ENCODE measurements at regions not wholly inside any gene's neighbourhood (a gene's known extent, or its start where the extent isn't known, plus 50 kb on each side); places are given as distances from the start of the nearest gene placed in this dataset.

DNA sequence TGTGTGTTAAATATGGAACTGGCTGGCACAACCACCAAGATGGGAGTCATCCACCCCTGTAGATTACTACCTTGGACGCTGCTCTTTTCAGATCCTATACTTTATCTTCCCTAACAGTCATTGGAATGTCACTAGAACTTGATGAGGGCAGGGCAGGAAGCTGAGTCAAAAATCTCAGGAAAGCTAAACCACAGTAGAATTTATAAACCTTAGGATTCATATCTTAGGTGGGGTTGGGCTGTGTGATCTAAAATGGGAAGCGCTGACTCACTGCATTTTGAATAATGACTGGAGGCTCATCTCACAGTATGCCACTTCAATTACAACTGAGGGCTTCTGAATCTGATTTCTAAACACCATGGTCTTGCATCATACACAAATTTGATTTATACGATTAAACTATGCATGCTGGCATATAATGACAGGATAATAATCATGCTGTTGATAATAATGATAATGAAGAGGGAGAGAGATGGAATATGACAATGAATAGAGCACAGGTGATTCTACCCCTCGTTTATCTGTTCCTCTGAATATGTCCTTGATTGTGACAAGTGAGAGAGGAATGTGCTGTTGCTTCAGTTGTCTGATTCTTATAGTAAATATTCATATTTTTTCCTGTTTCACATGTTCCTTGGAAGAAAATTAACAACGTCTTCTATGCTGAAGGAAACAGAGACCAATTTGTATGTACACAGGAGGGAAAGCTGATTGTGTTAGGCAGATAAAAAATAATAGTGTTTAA is 270.3 kb upstream of the HS3ST1 start:
- Mint-ChIP-seq H3K4me3 (no peak overlapping the region), H3K36me3 (ENCODE audit: low read depth) (no peaks in the 10 kb centered on the region), H3K4me1 (ENCODE audit: low read depth) (no peaks in the 10 kb centered on the region), H3K27me3 (ENCODE audit: low read depth) (no peaks in the 10 kb centered on the region), H3K9me3 (ENCODE audit: insufficient read depth) (no peaks in the 10 kb centered on the region), H3K27ac (no peak overlapping the region)
- ChIA-PET POLR2A (interaction anchor here (0.6 kb wide), 1 partner anchor 30 kb away, joined by 3 read pairs; no protein-coding TSS in a partner anchor), CTCF (no interaction called here)
- ATAC-seq (no peak), DNase-seq (no peak)

DNA sequence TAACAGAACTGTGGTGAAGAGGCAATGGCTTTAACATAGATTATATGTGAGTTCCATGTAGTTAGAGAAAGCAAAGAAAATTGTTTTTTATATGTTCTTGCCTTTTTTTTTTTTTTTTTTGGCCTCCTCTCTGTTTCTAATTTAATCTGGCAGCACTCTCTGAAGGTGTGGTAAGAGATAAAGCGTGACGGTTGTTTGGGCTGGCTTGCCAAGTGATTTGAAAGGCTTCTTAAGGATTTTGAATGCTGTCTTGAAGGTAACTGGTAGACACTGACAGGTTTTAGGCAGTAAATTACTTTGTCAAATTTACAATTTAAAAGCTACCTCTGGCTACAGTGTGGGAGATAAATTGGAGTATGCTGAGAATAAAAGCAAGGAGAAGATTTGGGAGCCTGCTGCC is 269.3 kb upstream of the HS3ST1 start:
- CTCF ChIA-PET, result no interaction called here
- peaks cover 4% of the 10 kb centered on the region for H3K9me3 Mint-ChIP-seq (ENCODE audit: insufficient read depth)
- POLR2A ChIA-PET, result no interaction called here

DNA sequence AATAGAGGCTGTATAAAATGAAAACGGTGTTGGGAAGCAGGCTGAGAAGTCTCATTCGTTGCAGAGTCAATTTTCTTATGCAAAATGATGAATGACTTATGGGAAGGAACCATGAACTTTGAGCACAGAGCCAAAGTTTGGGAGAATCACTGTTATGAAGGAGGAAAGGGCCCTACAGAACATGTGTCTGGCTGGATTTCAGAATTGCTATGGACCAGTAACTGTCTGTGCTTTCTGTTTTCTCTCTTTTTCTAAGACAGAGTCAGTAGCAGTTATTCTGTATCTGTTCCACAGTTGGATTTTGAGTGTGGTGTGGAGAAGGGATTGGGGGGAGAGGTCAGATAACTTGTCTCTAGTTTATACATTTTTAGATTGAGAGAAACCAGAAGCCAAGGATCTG is 265.0 kb upstream of the HS3ST1 start:
- no peaks in the 10 kb centered on the region for H3K36me3 Mint-ChIP-seq (ENCODE audit: low read depth)
- POLR2A ChIA-PET, result no interaction called here
- ATAC-seq, result no peak
- no peak overlapping the region for H3K4me3 Mint-ChIP-seq
- H3K9me3 Mint-ChIP-seq (ENCODE audit: insufficient read depth), result peaks cover 4% of the 10 kb centered on the region
- CTCF ChIA-PET, result no interaction called here
- no peaks in the 10 kb centered on the region for H3K4me1 Mint-ChIP-seq (ENCODE audit: low read depth)
- DNase-seq, result no peak
- no peaks in the 10 kb centered on the region for H3K27me3 Mint-ChIP-seq (ENCODE audit: low read depth)
- no peak overlapping the region for H3K27ac Mint-ChIP-seq

More for the DNA sequence above, 269.3 kb upstream of the HS3ST1 start:
- DNase-seq (no peak), ATAC-seq (no peak)
- no peak overlapping the region for H3K4me3 Mint-ChIP-seq
- no peak overlapping the region for H3K27ac Mint-ChIP-seq
- no peaks in the 10 kb centered on the region for H3K4me1 Mint-ChIP-seq (ENCODE audit: low read depth)
- H3K27me3 Mint-ChIP-seq (ENCODE audit: low read depth), result no peaks in the 10 kb centered on the region
- no peaks in the 10 kb centered on the region for H3K36me3 Mint-ChIP-seq (ENCODE audit: low read depth)

DNA sequence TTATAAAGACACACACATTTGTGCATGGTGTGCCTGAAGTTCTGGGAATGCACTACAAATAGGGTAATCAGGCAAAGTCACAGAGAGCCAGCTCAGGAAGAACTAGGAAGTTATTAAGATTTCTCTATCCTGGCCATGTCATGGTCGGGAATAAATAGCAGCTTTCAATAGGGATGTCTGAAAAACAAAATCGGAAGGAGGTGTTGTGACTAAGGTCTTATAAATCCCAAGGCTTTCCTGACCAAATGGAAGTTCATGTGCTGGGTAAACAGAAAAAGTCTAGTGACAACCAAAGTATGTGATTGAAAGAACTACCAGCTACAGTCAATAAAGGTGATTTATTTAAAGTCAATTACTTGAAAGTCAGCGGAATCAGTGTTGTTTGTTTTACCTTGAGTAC is 262.5 kb upstream of the HS3ST1 start:
- ATAC-seq (no peak), DNase-seq (no peak)
- no peaks in the 10 kb centered on the region for H3K36me3 Mint-ChIP-seq (ENCODE audit: low read depth)
- H3K27ac Mint-ChIP-seq, result no peak overlapping the region
- H3K9me3 Mint-ChIP-seq (ENCODE audit: insufficient read depth), result peaks cover 4% of the 10 kb centered on the region
- CTCF ChIA-PET, result no interaction called here
- no peaks in the 10 kb centered on the region for H3K4me1 Mint-ChIP-seq (ENCODE audit: low read depth)
- POLR2A ChIA-PET, result no interaction called here
- H3K27me3 Mint-ChIP-seq (ENCODE audit: low read depth), result no peaks in the 10 kb centered on the region
- H3K4me3 Mint-ChIP-seq, result no peak overlapping the region

DNA sequence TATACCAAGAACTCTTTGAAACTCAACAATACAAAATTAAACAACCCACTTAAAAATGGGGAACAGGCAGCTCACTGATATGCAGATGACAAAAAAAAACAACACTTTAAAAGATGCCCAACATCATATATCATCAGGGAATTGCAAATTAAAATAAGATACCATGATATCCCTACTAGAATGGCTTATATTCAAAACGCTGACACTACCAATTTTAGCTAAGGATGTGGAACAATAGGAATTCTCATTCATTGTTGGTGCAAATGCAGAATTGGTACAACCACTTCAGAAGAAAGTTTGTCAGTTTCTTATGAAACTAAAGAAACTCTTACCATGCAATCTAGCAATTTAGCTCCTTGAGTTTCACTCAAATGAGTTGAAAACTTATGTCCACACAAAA is 259.0 kb upstream of the HS3ST1 start:
- no peak overlapping the region for H3K4me3 Mint-ChIP-seq
- H3K36me3 Mint-ChIP-seq (ENCODE audit: low read depth), result no peaks in the 10 kb centered on the region
- H3K4me1 Mint-ChIP-seq (ENCODE audit: low read depth), result no peaks in the 10 kb centered on the region
- CTCF ChIA-PET, result no interaction called here
- no peak for ATAC-seq
- H3K9me3 Mint-ChIP-seq (ENCODE audit: insufficient read depth), result no peaks in the 10 kb centered on the region
- POLR2A ChIA-PET, result no interaction called here
- no peaks in the 10 kb centered on the region for H3K27me3 Mint-ChIP-seq (ENCODE audit: low read depth)
- no peak for DNase-seq
- no peak overlapping the region for H3K27ac Mint-ChIP-seq

DNA sequence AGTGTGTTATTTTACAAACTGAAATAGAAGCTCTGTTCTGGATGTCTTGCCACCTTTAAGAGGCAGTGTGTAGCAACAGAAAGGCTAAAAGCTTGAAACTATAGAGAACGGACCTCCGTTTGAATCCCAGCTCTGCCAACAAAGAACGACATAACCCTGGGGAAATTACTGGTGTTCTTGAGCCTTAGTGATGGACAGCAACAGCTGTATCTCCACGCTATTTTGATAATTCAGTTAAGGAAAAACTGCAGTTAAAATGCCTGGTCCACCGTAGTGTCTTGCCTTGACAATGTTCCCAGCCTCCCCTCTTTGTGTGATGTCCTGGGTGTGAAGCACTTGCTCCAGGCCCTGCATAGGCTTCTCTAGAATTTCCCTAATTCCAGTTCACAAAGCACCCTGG is 256.8 kb upstream of the HS3ST1 start:
- CTCF ChIA-PET, result no interaction called here
- Mint-ChIP-seq H3K9me3 (ENCODE audit: insufficient read depth) (no peaks in the 10 kb centered on the region), H3K4me3 (no peak overlapping the region)

DNA sequence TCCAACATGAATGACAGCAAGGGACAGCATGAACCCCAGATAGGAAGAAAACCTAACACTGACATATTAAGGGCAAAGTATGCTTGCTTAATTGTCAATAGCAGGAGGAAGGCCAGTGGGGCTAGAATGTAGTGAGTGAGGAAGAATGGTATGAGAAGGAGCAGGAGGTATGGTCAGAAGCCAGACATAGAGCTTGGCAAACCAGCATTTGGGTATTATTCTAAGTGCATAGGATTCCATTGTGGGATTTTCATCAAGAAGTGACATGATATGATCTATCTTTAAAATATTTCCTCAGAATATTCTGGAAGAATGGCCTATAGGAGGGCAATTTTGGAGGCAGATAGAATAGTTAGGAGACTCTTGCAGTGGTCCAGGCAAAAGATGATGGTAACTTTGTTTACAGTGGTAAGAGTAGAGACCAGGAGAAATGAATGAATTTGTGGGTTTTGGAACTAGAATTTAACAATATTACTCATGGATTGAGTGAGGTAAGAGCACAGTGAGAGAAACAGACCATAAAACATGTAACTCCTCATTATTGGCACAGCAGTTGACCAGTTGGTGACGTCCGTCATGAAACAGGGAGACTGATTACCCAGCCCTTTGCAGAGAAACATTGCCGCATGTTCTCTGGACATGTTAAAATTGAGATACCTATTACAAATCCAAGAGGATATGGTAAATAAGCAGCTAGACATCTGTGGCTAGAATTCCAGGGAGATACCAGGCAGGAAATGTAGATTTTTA is 246.5 kb upstream of the HS3ST1 start:
- H3K36me3 Mint-ChIP-seq (ENCODE audit: low read depth), result no peaks in the 10 kb centered on the region
- H3K27ac Mint-ChIP-seq, result no peak overlapping the region
- no peak for ATAC-seq
- POLR2A ChIA-PET, result no interaction called here
- DNase-seq, result no peak
- no peaks in the 10 kb centered on the region for H3K9me3 Mint-ChIP-seq (ENCODE audit: insufficient read depth)
- CTCF ChIA-PET, result interaction anchor here (0.6 kb wide), 1 partner anchor 759 kb away, joined by 3 read pairs; no protein-coding TSS in a partner anchor
- H3K4me1 Mint-ChIP-seq (ENCODE audit: low read depth), result no peaks in the 10 kb centered on the region
- H3K4me3 Mint-ChIP-seq, result no peak overlapping the region
- peaks cover 8% of the 10 kb centered on the region for H3K27me3 Mint-ChIP-seq (ENCODE audit: low read depth)

More for the DNA sequence above, 256.8 kb upstream of the HS3ST1 start:
- no peaks in the 10 kb centered on the region for H3K4me1 Mint-ChIP-seq (ENCODE audit: low read depth)
- DNase-seq (no peak), ATAC-seq (no peak)
- H3K27me3 Mint-ChIP-seq (ENCODE audit: low read depth), result no peaks in the 10 kb centered on the region
- no peaks in the 10 kb centered on the region for H3K36me3 Mint-ChIP-seq (ENCODE audit: low read depth)
- H3K27ac Mint-ChIP-seq, result no peak overlapping the region
- POLR2A ChIA-PET, result no interaction called here

DNA sequence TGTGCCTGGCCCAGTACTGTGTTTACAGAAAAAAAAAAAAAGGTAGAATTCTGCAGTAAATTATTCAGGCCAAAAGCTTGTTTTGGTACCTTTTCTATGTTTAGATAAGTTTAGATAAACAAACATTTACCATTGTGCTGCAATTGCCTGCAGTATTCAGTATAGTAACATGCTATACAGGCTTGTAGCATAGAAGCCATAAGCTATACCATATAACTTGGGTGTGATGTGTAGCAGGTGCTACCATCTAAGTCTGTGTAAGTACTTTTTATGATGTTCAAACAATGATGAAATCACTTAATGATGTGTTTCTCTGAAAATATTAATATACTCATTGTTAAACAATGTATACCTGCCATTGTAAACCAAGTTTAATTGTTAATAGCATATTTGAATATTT is 241.6 kb upstream of the HS3ST1 start:
- Mint-ChIP-seq H3K27ac (no peak overlapping the region), H3K27me3 (ENCODE audit: low read depth) (no peaks in the 10 kb centered on the region), H3K4me1 (ENCODE audit: low read depth) (no peaks in the 10 kb centered on the region), H3K36me3 (ENCODE audit: low read depth) (no peaks in the 10 kb centered on the region), H3K9me3 (ENCODE audit: insufficient read depth) (no peaks in the 10 kb centered on the region), H3K4me3 (no peak overlapping the region)
- ChIA-PET CTCF (no interaction called here), POLR2A (no interaction called here)
- DNase-seq (no peak), ATAC-seq (no peak)

DNA sequence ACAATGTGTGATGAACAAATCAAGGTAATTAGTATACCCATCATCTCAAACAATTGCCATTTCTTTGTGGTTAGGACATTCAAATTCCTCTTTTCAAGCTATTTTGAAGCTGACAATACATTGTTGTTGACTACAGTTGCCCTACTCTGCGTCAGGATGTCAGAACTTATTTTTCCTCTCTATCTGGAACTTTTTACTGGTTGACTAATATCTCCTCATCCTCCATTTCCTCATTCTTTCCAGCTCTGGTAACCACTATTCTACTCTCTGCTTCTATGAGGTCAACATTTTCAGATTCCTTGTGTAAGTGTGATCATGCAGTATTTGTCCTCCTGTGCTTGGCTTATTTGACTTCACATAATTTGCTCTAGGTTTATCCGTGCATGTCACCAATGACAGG is 240.5 kb upstream of the HS3ST1 start:
- no peak for DNase-seq
- Mint-ChIP-seq H3K4me3 (no peak overlapping the region), H3K9me3 (ENCODE audit: insufficient read depth) (no peaks in the 10 kb centered on the region), H3K27me3 (ENCODE audit: low read depth) (no peaks in the 10 kb centered on the region), H3K4me1 (ENCODE audit: low read depth) (no peaks in the 10 kb centered on the region), H3K36me3 (ENCODE audit: low read depth) (no peaks in the 10 kb centered on the region), H3K27ac (no peak overlapping the region)
- ChIA-PET CTCF (no interaction called here), POLR2A (no interaction called here)
- ATAC-seq, result no peak

DNA sequence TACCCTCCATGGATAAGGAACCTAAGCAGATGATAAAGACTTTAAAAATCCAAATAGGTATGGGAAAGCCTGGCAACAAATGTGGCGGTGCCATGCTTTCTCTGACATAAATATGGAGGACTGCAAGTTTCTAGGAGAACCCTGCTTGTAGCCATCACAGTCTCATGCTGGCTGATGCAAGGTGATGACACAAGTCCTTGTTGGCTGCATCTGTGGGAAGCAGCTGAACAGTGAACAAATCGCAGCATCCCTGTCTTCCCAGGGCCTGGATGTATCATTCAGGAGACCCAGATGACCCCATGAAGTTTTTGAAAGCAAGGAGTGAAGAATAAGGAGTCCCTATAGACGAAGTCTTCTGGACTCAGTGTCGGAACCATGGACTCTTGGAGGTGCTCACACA is 234.4 kb upstream of the HS3ST1 start:
- no peak for ATAC-seq
- Mint-ChIP-seq H3K27ac (no peak overlapping the region), H3K9me3 (ENCODE audit: insufficient read depth) (no peaks in the 10 kb centered on the region), H3K4me1 (ENCODE audit: low read depth) (no peaks in the 10 kb centered on the region), H3K27me3 (ENCODE audit: low read depth) (peaks cover 3% of the 10 kb centered on the region), H3K4me3 (no peak overlapping the region), H3K36me3 (ENCODE audit: low read depth) (no peaks in the 10 kb centered on the region)
- no peak for DNase-seq
- POLR2A ChIA-PET, result no interaction called here
- CTCF ChIA-PET, result no interaction called here

DNA sequence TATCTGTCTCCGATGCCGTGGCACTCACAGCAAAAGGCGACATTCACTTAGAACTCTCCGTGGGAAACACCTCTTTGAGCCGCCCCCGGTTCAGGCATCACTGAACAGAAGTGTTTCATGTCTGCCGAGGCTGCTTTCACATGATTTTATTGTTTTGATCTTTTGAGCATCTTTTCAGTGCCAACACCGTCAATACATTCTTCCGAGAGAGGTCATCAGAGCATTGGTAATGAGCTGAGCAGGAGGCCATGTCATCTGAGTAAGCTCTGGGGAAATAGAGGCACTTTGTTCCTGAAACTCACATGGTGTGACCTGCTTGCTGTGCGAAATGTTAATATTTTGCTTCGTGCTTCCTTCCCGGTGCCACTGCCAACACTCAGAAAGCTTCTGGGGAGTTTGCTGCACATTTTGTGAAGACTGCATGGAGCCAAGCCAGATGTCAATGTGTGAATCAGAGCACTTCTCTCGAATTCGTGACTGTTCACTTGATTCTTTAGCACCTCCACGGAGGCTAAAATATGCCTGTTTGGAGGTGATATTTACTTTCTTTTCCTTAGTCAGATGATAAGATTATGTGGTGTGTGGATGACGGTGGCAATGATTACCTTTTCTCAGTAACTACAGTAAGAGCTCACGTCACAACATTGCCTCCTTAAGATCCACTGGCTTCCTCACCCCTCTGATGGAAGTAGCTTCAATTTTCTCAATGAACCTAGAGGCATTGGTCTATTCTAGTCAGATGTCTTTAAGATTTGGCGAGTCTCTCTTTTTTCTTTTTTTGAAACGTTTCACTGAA is 222.3 kb upstream of the HS3ST1 start:
- no peaks in the 10 kb centered on the region for H3K4me1 Mint-ChIP-seq (ENCODE audit: low read depth)
- H3K4me3 Mint-ChIP-seq, result no peak overlapping the region
- no peaks in the 10 kb centered on the region for H3K36me3 Mint-ChIP-seq (ENCODE audit: low read depth)
- CTCF ChIA-PET, result no interaction called here
- ATAC-seq (no peak), DNase-seq (no peak)
- POLR2A ChIA-PET, result no interaction called here
- no peaks in the 10 kb centered on the region for H3K9me3 Mint-ChIP-seq (ENCODE audit: insufficient read depth)
- no peak overlapping the region for H3K27ac Mint-ChIP-seq
- H3K27me3 Mint-ChIP-seq (ENCODE audit: low read depth), result no peaks in the 10 kb centered on the region

DNA sequence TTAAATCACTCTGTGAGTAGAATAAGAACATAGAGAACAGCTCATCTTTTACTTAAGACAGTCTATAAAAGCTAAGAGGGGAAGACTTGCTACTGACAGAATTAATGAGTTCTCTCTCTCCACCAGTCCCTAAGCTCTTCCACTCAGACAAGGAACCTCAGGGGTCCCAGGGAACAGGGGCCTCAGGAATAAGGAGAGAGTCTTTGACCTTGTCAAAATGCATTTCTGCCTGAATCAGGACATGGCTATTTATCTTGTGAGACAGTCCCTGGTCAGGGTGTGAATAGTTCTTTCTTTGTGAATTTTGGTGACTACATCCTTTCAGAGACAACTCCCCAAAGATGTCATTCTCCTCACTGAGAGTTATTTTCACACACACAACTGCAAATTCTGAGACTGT is 218.7 kb upstream of the HS3ST1 start:
- POLR2A ChIA-PET, result no interaction called here
- no peaks in the 10 kb centered on the region for H3K36me3 Mint-ChIP-seq (ENCODE audit: low read depth)

More for the DNA sequence above, 218.7 kb upstream of the HS3ST1 start:
- DNase-seq, result no peak
- Mint-ChIP-seq H3K4me3 (no peak overlapping the region), H3K4me1 (ENCODE audit: low read depth) (no peaks in the 10 kb centered on the region), H3K27ac (no peak overlapping the region), H3K9me3 (ENCODE audit: insufficient read depth) (no peaks in the 10 kb centered on the region), H3K27me3 (ENCODE audit: low read depth) (no peaks in the 10 kb centered on the region)
- CTCF ChIA-PET, result no interaction called here
- ATAC-seq, result no peak

Data from activated CD8-positive, alpha-beta T cell treated with anti-CD3 and anti-CD28 coated beads, Interleukin-2, amount 10 ng/mL, durations not matched to agents 7 days and 5 days (primary cell).